ENCODE measurements at regions not wholly inside any gene's neighbourhood (a gene's known extent, or its start where the extent isn't known, plus 50 kb on each side); places are given as distances from the start of the nearest gene placed in this dataset.

- DNase-seq, result no peak
These were observed 114.0 kb downstream of the NSG2 start for GRCh38 chr5:174159327-174160114.

DNA sequence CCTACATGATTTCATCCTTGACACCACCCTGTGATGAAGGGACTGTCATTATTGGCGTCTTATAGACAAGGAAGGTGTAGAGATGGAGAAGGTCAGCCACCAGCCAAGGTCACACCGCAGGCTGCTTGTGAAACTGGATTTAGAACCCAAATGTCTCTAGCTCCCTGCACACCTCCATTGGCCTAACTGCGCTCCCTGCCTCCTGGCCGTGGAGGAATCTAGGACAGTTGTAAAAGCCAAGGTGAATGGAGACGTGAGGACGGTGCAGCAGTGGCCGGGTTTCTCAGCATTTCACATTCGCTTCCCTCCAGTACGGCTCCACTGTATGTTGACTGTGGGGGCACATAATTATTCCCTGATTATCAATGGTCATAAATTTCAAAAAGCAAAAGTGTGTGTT, 119.9 kb downstream of the NSG2 start:
- no peak for DNase-seq

- DNase-seq, result no peak
These were observed 120.9 kb downstream of the NSG2 start for GRCh38 chr5:174166231-174167079.

DNA sequence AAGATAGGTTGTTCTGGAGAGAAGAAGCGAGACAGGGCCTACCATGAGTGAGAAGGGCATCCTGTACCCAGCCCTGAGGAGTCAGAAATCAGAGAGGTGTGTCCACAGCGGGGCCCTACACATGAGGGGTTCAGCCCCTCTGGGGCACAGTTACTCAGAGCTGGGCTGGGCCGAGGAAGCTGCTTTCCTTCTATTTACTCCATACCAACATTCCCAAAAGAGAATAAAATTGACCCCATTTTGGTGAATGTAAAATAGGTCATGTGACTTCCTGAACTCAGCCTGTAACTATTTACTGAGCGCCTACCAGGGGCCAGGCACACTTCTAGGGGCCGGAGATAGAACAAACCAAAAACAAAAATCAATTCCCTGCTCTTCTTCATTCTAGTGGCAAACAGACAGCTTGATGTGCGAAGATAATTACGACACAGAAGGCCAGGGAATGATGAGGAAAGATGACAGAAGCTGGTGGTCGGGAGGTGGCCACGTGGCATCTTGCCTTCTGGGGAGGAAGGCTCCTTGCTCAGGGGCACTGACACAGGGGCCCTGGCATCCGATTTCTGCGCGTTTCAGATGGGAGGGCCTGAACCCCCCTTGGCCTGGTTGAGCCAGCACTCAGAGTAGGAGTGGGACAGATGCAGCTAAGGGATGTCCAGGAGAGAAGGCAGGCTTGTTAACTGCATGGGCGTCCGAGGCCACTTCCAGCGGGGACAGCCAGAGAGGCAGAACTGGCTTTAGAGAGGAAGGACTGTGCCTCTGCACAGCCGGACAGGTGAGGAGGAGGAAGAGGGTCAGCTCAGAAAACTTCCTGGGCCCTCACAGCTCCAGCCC, 121.8 kb downstream of the NSG2 start:
- no peak for DNase-seq

GRCh38 chr5:174172152-174172551, 126.6 kb downstream of the NSG2 start:
- no peak for DNase-seq

GRCh38 chr5:174172566-174172965, 127.1 kb downstream of the NSG2 start:
- no peak for DNase-seq

DNA sequence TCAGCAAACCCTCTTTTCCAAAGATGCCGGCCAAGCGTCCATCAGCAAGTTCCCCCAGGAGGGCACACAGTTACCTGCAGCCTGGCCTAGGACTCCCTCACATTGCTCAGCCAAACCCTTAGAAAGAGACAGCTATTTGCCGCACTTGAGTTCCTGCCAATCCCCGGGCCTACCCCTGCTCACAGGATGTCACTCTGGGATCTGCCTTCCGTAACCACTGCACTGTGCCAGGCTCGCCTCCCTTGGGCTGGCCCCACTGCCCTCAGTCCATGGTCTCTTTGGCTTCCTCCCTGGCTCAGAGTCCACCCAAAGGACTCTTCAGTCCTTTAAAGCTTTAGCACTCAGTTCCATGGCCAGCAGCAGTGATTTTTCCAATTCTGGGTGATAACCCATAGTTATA, 128.3 kb downstream of the NSG2 start:
- no peak for DNase-seq

GRCh38 chr5:174175716-174176268, 130.3 kb downstream of the NSG2 start:
- DNase-seq, result no peak

DNA sequence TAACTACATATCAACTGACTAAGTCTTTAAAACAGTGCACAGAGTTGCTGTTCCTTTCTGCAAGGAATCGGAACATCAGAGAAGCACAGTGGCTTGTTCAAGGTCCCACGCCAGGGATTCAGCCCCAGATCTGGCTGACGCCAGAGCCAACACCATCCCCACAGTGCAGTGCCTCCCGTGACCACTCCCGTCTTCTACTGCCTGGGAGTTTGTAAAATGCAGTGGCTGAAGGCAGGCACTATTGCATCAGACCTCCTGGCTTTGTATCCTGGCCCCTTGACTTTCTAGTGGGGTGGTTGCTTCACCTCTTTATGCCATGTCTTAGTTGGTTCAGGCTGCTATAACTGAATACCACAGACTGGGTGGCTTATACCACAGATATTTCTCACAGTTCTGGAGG, 131.0 kb downstream of the NSG2 start:
- no peak for DNase-seq

DNA sequence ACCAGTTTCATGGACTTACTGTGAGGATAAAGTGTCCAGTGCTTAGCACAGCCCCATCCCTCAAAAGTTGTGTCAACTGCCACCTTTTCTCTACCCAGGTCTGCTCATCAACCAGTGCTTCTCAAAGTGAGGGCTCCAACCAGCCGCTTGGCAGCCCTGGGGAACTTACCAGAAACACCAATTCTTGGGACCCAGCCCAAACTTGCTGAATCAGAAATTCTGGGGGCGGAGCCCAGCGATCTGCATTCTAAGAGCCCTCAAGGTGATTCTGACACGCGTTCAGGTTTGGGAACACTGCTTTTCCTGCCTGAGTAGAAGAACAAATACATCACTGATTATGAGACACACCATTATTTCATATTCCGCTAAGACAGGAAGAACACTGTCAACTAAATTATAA, 132.0 kb downstream of the NSG2 start:
- no peak for DNase-seq

- DNase-seq, result no peak
These were observed 132.6 kb downstream of the NSG2 start for GRCh38 chr5:174177976-174178605.

GRCh38 chr5:174180639-174181038, 135.1 kb downstream of the NSG2 start:
- DNase-seq, result no peak

- DNase-seq, result no peak
These were observed 136.6 kb downstream of the NSG2 start for GRCh38 chr5:174182111-174182510.

DNA sequence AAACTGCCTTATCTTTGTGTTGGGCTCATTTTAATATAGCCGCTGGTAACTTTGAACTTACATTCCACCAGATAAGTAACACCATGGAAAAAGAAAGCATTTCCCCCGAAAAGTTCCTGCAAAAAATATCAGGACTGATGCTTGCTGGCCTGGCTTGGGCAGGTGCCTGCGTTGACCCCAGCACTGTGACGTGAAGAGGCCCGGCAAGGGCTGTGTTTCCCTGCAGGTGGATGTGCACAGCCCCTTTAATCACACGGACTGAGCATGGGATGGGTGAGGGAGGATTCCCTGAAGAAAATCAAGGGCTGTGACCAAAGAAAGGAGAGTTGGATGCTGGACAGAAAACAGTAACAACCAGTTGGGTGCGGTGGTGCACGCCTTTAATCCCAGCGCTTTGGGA, 138.2 kb downstream of the NSG2 start:
- DNase-seq, result no peak

DNA sequence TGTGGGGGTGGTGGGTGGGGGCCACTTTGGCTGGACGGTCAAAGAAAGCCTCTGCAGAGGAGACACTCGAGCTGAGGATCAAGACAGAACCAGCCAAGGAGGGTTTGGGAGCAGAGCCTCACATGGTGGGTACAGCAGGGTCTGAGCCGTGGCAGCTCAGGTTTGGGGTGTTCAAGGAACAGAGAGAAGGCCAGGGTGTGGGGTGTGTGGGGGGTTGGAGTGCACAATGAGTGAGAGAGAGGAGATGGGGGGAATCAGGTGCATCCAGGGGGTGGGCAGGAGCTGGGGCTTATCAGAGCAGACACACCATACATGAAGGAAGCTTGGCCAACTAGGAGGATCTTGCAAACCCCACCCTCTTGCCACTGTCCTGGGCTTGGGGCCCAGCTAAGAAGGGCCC, 140.0 kb downstream of the NSG2 start:
- no peak for DNase-seq

DNA sequence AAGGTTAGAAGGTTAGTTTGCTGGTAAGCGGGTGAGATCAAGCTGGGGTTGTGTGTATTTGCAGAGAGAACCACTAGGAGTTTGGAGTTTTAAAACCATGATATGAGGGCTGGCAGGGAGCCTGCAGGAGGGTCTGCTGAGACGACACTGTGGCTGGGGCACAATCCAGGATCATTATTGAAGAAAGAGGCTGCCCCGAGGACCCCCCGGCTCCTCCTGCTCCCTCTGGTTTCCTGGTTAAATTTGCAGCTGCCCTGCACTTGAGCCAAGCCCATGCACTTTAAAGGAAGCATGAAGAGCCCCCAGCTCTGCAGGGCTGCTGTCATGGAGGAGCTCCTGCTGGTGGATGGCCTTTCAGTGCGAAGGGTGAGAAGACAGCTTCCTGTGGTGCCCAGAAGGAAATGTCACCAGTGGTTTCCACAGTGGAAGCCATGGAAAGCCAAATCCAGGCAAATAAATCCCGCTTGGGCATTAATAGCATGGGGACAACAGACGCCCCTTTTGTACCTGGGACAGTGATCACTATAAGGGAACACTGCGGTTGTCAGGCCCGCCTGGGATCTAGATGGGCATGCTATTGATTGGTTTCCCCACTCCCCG, 140.7 kb downstream of the NSG2 start:
- no peak for DNase-seq

DNA sequence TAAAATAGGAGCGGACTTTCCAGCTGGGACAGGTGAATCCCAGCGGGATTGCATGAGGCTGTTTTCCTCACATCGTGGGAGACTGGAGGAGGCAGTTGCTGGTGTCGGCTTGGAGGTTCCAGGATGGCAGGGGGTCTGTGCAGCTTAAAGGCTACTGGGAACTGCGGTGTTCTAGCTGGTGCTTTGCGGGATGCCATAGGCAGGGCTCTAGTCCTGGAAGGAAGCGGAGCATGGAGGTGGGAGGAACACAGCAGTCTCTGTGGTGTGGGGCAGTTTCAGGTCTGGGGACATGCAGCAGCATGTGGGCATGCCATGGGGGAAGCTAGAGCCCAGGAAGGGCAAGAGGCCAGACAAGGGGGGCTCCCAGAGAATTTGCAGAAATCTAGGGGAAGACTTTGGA, 141.5 kb downstream of the NSG2 start:
- no peak for DNase-seq

DNA sequence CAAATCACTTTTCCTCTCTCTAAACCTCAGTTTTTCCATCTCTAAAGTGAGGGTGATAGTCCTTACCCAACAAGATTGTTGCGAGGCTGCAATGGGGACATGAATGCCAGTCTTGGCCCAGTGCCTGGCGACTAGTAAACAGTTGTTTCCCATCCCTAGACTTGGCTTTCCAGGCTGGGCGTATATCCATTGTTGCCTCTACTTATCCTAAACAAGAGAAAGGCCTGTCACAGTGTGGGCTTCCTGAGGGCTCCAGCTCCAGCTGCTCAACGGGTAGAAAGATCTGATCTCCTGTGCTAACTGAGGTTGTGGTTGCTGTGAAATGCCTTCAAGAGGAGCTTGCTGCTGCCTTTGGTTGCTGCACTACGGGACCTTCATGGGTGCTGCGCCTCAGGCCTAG, 142.0 kb downstream of the NSG2 start:
- DNase-seq, result no peak

DNA sequence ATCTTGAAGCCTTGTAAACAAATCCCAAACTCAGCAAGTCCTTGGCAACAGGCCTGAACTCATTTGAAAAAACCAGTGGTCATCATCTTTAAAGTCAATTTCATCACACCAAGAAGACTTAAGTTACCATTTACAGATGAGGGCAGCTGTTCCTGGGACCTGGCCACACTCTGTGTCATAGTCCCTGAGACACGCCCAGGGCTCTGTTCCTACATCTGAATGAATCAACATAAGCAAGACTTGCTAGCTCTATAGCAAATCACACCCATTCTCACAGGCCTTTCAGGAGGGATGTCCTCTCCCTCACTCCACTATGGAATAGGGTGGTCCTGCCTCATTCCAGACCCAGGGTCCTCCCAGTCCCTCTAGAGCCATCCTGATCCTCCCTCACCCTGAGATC, 142.8 kb downstream of the NSG2 start:
- DNase-seq, result no peak

GRCh38 chr5:174189654-174190541, 144.4 kb downstream of the NSG2 start:
- DNase-seq, result no peak

DNA sequence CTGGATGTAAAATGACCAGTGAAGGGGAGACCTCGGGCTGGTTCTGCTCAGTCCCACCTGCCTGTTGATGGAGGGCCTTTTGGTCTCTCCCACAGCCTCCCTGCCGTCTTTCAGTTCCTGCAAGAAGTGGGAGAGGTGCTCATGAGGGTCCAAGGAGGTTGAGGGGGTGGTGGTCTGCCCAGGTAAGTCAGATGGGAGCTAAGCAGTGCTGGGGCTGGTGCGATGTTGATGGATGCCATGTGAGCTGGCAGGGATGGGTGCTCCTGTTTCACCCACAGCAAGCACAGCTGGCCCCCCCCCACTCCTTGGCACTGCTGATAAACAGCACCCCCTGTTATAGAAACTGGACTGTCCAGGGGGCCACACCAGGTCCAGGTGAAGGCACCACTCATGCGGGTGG, 145.6 kb downstream of the NSG2 start:
- DNase-seq, result no peak

Measured in NCI-H446 (cell line).